ENCODE measurements at regions not wholly inside any gene's neighbourhood (a gene's known extent, or its start where the extent isn't known, plus 50 kb on each side); places are given as distances from the start of the nearest gene placed in this dataset.

- Histone ChIP-seq H3K79me2 (ENCODE audit: control insufficient read depth, insufficient read depth, low read length) (no peaks in the 10 kb centered on the region), H3K4me1 (replicated peaks in 1 of 2; ENCODE audit: control insufficient read depth in 2 of 2, insufficient read depth in 2 of 2, low read length in 2 of 2) (peaks cover 3 to 7% of the 10 kb centered on the region in 2 experiments; a peak in 3 of 5 replicates), H3K36me3 (ENCODE audit: control insufficient read depth, insufficient read depth, low read length) (no peaks in the 10 kb centered on the region), H3K9ac (ENCODE audit: insufficient read depth in 1 of 2, low read depth in 2 of 2, low read length in 2 of 2) (no peak overlapping the region), H3K27ac (ENCODE audit: extremely low read depth, low read depth, low read length) (no peak overlapping the region), H3K27me3 (ENCODE audit: control insufficient read depth in 2 of 2, insufficient read depth in 2 of 2, low read length in 2 of 2) (peaks cover 4 to 5% of the 10 kb centered on the region in 2 experiments; a peak in 3 of 5 replicates), H3K4me3 (no peak overlapping the region), H3K9me1 (ENCODE audit: control insufficient read depth, insufficient read depth, low read length) (no peaks in the 10 kb centered on the region), H3K9me3 (replicated peaks; ENCODE audit: control insufficient read depth, insufficient read depth, low read depth, low read length) (no peaks in the 10 kb centered on the region), H2AFZ (ENCODE audit: low read depth, low read length) (peak overlapping the region; percentile 46; the same call in 1 of the 2 replicates), H3K4me2 (ENCODE audit: insufficient read depth, low read length) (peak overlapping the region; percentile 24; the same call in 1 of the 2 replicates), H4K20me1 (replicated peaks; ENCODE audit: control insufficient read depth, insufficient read depth, low read length) (no peaks in the 10 kb centered on the region)
- BruUV-seq (replicated peaks) = no TSS peak
- ATAC-seq (no peak), FAIRE-seq (no peak), DNase-seq (ENCODE audit: extremely low read depth in 1 of 4, low spot score in 3 of 4) (no peak)
- TF ChIP-seq ARID3B (CRISPR knock-in tag; IDR thresholded peaks at IDR 0.05; ENCODE audit: borderline replicate concordance) (no peak), CSDE1 (IDR thresholded peaks at IDR 0.05) (no peak), CTCF (IDR thresholded peaks at IDR 0.05 in 2 of 3, conservative IDR thresholded peaks at IDR 0.05 in 1 of 3; ENCODE audit: insufficient read depth in 2 of 3, low read depth in 1 of 3, low read length in 3 of 3) (peak in 1 of 3 experiments; percentile 27; a peak in 2 of 6 replicates), ZNF77 (CRISPR knock-in tag; IDR thresholded peaks at IDR 0.05) (no peak), SPI1 (IDR thresholded peaks at IDR 0.05; ENCODE audit: borderline replicate concordance, low read depth, low read length) (0 out of 2 replicates have a peak, but pooled peaks have one; percentile 21), MTF1 (CRISPR knock-in tag; IDR thresholded peaks at IDR 0.05; ENCODE audit: borderline replicate concordance) (no peak), ZNF766 (CRISPR knock-in tag; conservative IDR thresholded peaks at IDR 0.05) (peak; percentile 14; the same call in 1 of the 2 replicates)
- ChIA-PET POLR2A (interaction anchor here (0.5 to 0.7 kb wide), 2 partner anchors 376 to 722 kb away, joined by 3 read pairs; no protein-coding TSS in a partner anchor), CTCF (ENCODE audit: low intra/inter-chr PET ratio) (no interaction called here)
- in situ Hi-C loops (cut with MboI) = no loop called here
- 15% methylated on average over 3 of the region's 3 CpGs for WGBS (ENCODE audit: insufficient coverage, low coverage, missing lambda C conversion rate)
- intact Hi-C loops (cut with micrococcal nuclease) = no loop called here
These were observed 137.7 kb upstream of the LRFN2 start for GRCh38 chr6:40724886-40725285.
